GM18861 (cell line): ENCODE measurements at regions not wholly inside any gene's neighbourhood (a gene's known extent, or its start where the extent isn't known, plus 50 kb on each side); places are given as distances from the start of the nearest gene placed in this dataset.

ENCODE experiments used
- ATAC-seq: cut with Tn5 transposase; IDR thresholded peaks from one replicate; pipeline ENCODE4 v1.9.1; 2021; ENCODE audit not compliant: unreplicated experiment

GRCh38 chr1:172753964-172754363 is 95.1 kb downstream of the FASLG start:
- no peak for ATAC-seq

- ATAC-seq, result no peak
Measured at GRCh38 chr1:172754609-172755008, 95.7 kb downstream of the FASLG start.

- ATAC-seq, result no peak
Measured at GRCh38 chr1:172755099-172755498, 96.2 kb downstream of the FASLG start.

GRCh38 chr1:172756024-172756423 is 97.1 kb downstream of the FASLG start:
- ATAC-seq, result no peak

GRCh38 chr1:172758259-172758658 is 99.4 kb downstream of the FASLG start:
- ATAC-seq, result no peak

GRCh38 chr1:172760121-172760520 is 101.2 kb downstream of the FASLG start:
- ATAC-seq, result no peak

- no peak for ATAC-seq
Measured at GRCh38 chr1:172761581-172762486, 102.9 kb downstream of the FASLG start.

GRCh38 chr1:172763057-172763456 is 104.2 kb downstream of the FASLG start:
- ATAC-seq, result no peak

GRCh38 chr1:172764378-172764777 is 105.5 kb downstream of the FASLG start:
- no peak for ATAC-seq

- no peak for ATAC-seq
Measured at GRCh38 chr1:172766462-172766861, 107.6 kb downstream of the FASLG start.

- no peak for ATAC-seq
Measured at GRCh38 chr1:172770071-172770470, 111.2 kb downstream of the FASLG start.

- no peak for ATAC-seq
Measured at GRCh38 chr1:172774561-172774960, 115.7 kb downstream of the FASLG start.

- ATAC-seq, result no peak
Measured at GRCh38 chr1:172775606-172776005, 116.7 kb downstream of the FASLG start.

GRCh38 chr1:172776071-172776470 is 117.2 kb downstream of the FASLG start:
- no peak for ATAC-seq

GRCh38 chr1:172777767-172778166 is 118.9 kb downstream of the FASLG start:
- no peak for ATAC-seq

- peak; percentile 64 for ATAC-seq
Measured at GRCh38 chr1:172778456-172779455, 119.9 kb downstream of the FASLG start.

GRCh38 chr1:172779491-172779890 is 120.6 kb downstream of the FASLG start:
- ATAC-seq, result no peak

- ATAC-seq, result peak; percentile 57
Measured at GRCh38 chr1:172781513-172782140, 122.7 kb downstream of the FASLG start.

GRCh38 chr1:172789840-172790239 is 130.9 kb downstream of the FASLG start:
- no peak for ATAC-seq

GRCh38 chr1:172790245-172790644 is 131.3 kb downstream of the FASLG start:
- ATAC-seq, result no peak

GRCh38 chr1:172793823-172794222 is 134.9 kb downstream of the FASLG start:
- no peak for ATAC-seq
